NCI-H2227 (cell line): ENCODE measurements at regions not wholly inside any gene's neighbourhood (a gene's known extent, or its start where the extent isn't known, plus 50 kb on each side); places are given as distances from the start of the nearest gene placed in this dataset.

ENCODE experiments used
- DNase-seq: peaks from one replicate; lab custom pipeline; 2025; ENCODE audit not compliant: unreplicated experiment; lab: John Stamatoyannopoulos, UW

- DNase-seq: no peak
Observed at GRCh38 chr4:156656896-156657295, 314.7 kb downstream of the PDGFC start.

- no peak for DNase-seq
Observed at GRCh38 chr4:156654410-156654809, 317.2 kb downstream of the PDGFC start.

GRCh38 chr4:156643826-156644225 is 327.8 kb downstream of the PDGFC start:
- DNase-seq: no peak

GRCh38 chr4:156642161-156642560 is 329.4 kb downstream of the PDGFC start:
- DNase-seq: no peak

GRCh38 chr4:156638925-156639605 is 332.5 kb downstream of the PDGFC start:
- peak; percentile 8 for DNase-seq

- DNase-seq: no peak
Observed at GRCh38 chr4:156638334-156638733, 333.3 kb downstream of the PDGFC start.

GRCh38 chr4:156636381-156636780 is 335.2 kb downstream of the PDGFC start:
- DNase-seq: no peak

GRCh38 chr4:156635051-156635450 is 336.5 kb downstream of the PDGFC start:
- no peak for DNase-seq

- DNase-seq: no peak
Observed at GRCh38 chr4:156634612-156635011, 337.0 kb downstream of the PDGFC start.

- DNase-seq: no peak
Observed at GRCh38 chr4:156633847-156634246, 337.8 kb downstream of the PDGFC start.

GRCh38 chr4:156628858-156629257 is 342.7 kb downstream of the PDGFC start:
- no peak for DNase-seq

GRCh38 chr4:156623376-156623775 is 348.2 kb downstream of the PDGFC start:
- DNase-seq: no peak

- no peak for DNase-seq
Observed at GRCh38 chr4:156620786-156621185, 350.8 kb downstream of the PDGFC start.

- DNase-seq: no peak
Observed at GRCh38 chr4:156619154-156619934, 352.3 kb downstream of the PDGFC start.

GRCh38 chr4:156615066-156615531 is 356.5 kb downstream of the PDGFC start:
- no peak for DNase-seq

GRCh38 chr4:156614536-156614935 is 357.1 kb downstream of the PDGFC start:
- no peak for DNase-seq

GRCh38 chr4:156609421-156609820 is 362.2 kb downstream of the PDGFC start:
- DNase-seq: no peak

- no peak for DNase-seq
Observed at GRCh38 chr4:156608651-156609050, 362.9 kb downstream of the PDGFC start.

GRCh38 chr4:156607478-156607857 is 364.1 kb downstream of the PDGFC start:
- no peak for DNase-seq

GRCh38 chr4:156606554-156607477 is 364.8 kb downstream of the PDGFC start:
- DNase-seq: no peak

- DNase-seq: peak; percentile 37
Observed at GRCh38 chr4:156598138-156598681, 373.4 kb downstream of the PDGFC start.
